ENCODE measurements at regions not wholly inside any gene's neighbourhood (a gene's known extent, or its start where the extent isn't known, plus 50 kb on each side); places are given as distances from the start of the nearest gene placed in this dataset.
"Not testable (repeated sequence)": the region's sequence is repeated elsewhere in the genome, so short reads cannot be mapped to it uniquely, and the experiment has no call there.

GRCh38 chr1:29555043-29555620 lies 318.8 kb downstream of the PTPRU start:
- Histone ChIP-seq H3K27ac (ENCODE audit: insufficient read depth, low read length, poor library complexity, severe bottlenecking) (no peak overlapping the region), H3K9me3 (ENCODE audit: control insufficient read depth, low read length) (no peaks in the 10 kb centered on the region), H3K4me3 (ENCODE audit: insufficient read depth, low read depth, low read length, poor library complexity, severe bottlenecking) (no peak overlapping the region), H3K27me3 (replicated peaks; ENCODE audit: control insufficient read depth, insufficient read depth, low read length, poor library complexity, severe bottlenecking) (no peaks in the 10 kb centered on the region), H3K36me3 (ENCODE audit: control insufficient read depth, insufficient read depth, low read length) (no peaks in the 10 kb centered on the region), H3K4me1 (ENCODE audit: control insufficient read depth, insufficient read depth, low read length, poor library complexity, severe bottlenecking) (no peaks in the 10 kb centered on the region)
- DNase-seq: no peak

GRCh38 chr1:29554208-29554778 lies 318.0 kb downstream of the PTPRU start:
- no peaks in the 10 kb centered on the region for H3K9me3 ChIP-seq (ENCODE audit: control insufficient read depth, low read length)
- no peak for DNase-seq
- no peaks in the 10 kb centered on the region for H3K27me3 ChIP-seq (replicated peaks; ENCODE audit: control insufficient read depth, insufficient read depth, low read length, poor library complexity, severe bottlenecking)

GRCh38 chr1:29551123-29551936 lies 315.0 kb downstream of the PTPRU start:
- no peaks in the 10 kb centered on the region for H3K36me3 ChIP-seq (ENCODE audit: control insufficient read depth, insufficient read depth, low read length)
- H3K4me3 ChIP-seq (ENCODE audit: insufficient read depth, low read depth, low read length, poor library complexity, severe bottlenecking): no peak overlapping the region
- H3K27ac ChIP-seq (ENCODE audit: insufficient read depth, low read length, poor library complexity, severe bottlenecking): no peak overlapping the region
- no peak for DNase-seq
- no peaks in the 10 kb centered on the region for H3K4me1 ChIP-seq (ENCODE audit: control insufficient read depth, insufficient read depth, low read length, poor library complexity, severe bottlenecking)
- no peaks in the 10 kb centered on the region for H3K9me3 ChIP-seq (ENCODE audit: control insufficient read depth, low read length)
- H3K27me3 ChIP-seq (replicated peaks; ENCODE audit: control insufficient read depth, insufficient read depth, low read length, poor library complexity, severe bottlenecking): no peaks in the 10 kb centered on the region

More at GRCh38 chr1:29554208-29554778, 318.0 kb downstream of the PTPRU start:
- no peak overlapping the region for H3K27ac ChIP-seq (ENCODE audit: insufficient read depth, low read length, poor library complexity, severe bottlenecking)
- H3K36me3 ChIP-seq (ENCODE audit: control insufficient read depth, insufficient read depth, low read length): no peaks in the 10 kb centered on the region
- no peak overlapping the region for H3K4me3 ChIP-seq (ENCODE audit: insufficient read depth, low read depth, low read length, poor library complexity, severe bottlenecking)
- no peaks in the 10 kb centered on the region for H3K4me1 ChIP-seq (ENCODE audit: control insufficient read depth, insufficient read depth, low read length, poor library complexity, severe bottlenecking)

- no peak for DNase-seq
- no peak overlapping the region for H3K4me3 ChIP-seq (ENCODE audit: insufficient read depth, low read depth, low read length, poor library complexity, severe bottlenecking)
- H3K9me3 ChIP-seq (ENCODE audit: control insufficient read depth, low read length): no peaks in the 10 kb centered on the region
- no peaks in the 10 kb centered on the region for H3K36me3 ChIP-seq (ENCODE audit: control insufficient read depth, insufficient read depth, low read length)
- no peaks in the 10 kb centered on the region for H3K27me3 ChIP-seq (replicated peaks; ENCODE audit: control insufficient read depth, insufficient read depth, low read length, poor library complexity, severe bottlenecking)
- H3K4me1 ChIP-seq (ENCODE audit: control insufficient read depth, insufficient read depth, low read length, poor library complexity, severe bottlenecking): no peaks in the 10 kb centered on the region
- no peak overlapping the region for H3K27ac ChIP-seq (ENCODE audit: insufficient read depth, low read length, poor library complexity, severe bottlenecking)
Observed at GRCh38 chr1:29550119-29550841, 314.0 kb downstream of the PTPRU start.

- DNase-seq; H3K4me3 ChIP-seq (ENCODE audit: insufficient read depth, low read depth, low read length, poor library complexity, severe bottlenecking); H3K27me3 ChIP-seq (replicated peaks; ENCODE audit: control insufficient read depth, insufficient read depth, low read length, poor library complexity, severe bottlenecking); H3K36me3 ChIP-seq (ENCODE audit: control insufficient read depth, insufficient read depth, low read length); H3K9me3 ChIP-seq (ENCODE audit: control insufficient read depth, low read length); H3K4me1 ChIP-seq (ENCODE audit: control insufficient read depth, insufficient read depth, low read length, poor library complexity, severe bottlenecking); H3K27ac ChIP-seq (ENCODE audit: insufficient read depth, low read length, poor library complexity, severe bottlenecking): not testable (repeated sequence)
Observed at GRCh38 chr1:29549728-29550118, 313.4 kb downstream of the PTPRU start.

- Histone ChIP-seq H3K27ac (ENCODE audit: insufficient read depth, low read length, poor library complexity, severe bottlenecking) (no peak overlapping the region), H3K4me3 (ENCODE audit: insufficient read depth, low read depth, low read length, poor library complexity, severe bottlenecking) (no peak overlapping the region), H3K4me1 (ENCODE audit: control insufficient read depth, insufficient read depth, low read length, poor library complexity, severe bottlenecking) (no peaks in the 10 kb centered on the region)
Observed at GRCh38 chr1:29549001-29549400, 312.7 kb downstream of the PTPRU start.

GRCh38 chr1:29548091-29548490 lies 311.8 kb downstream of the PTPRU start:
- Histone ChIP-seq H3K27me3 (replicated peaks; ENCODE audit: control insufficient read depth, insufficient read depth, low read length, poor library complexity, severe bottlenecking) (no peaks in the 10 kb centered on the region), H3K27ac (ENCODE audit: insufficient read depth, low read length, poor library complexity, severe bottlenecking) (no peak overlapping the region), H3K36me3 (ENCODE audit: control insufficient read depth, insufficient read depth, low read length) (no peaks in the 10 kb centered on the region), H3K4me3 (ENCODE audit: insufficient read depth, low read depth, low read length, poor library complexity, severe bottlenecking) (no peak overlapping the region), H3K4me1 (ENCODE audit: control insufficient read depth, insufficient read depth, low read length, poor library complexity, severe bottlenecking) (no peaks in the 10 kb centered on the region), H3K9me3 (ENCODE audit: control insufficient read depth, low read length) (no peaks in the 10 kb centered on the region)
- DNase-seq: no peak

More at GRCh38 chr1:29549001-29549400, 312.7 kb downstream of the PTPRU start:
- Histone ChIP-seq H3K27me3 (replicated peaks; ENCODE audit: control insufficient read depth, insufficient read depth, low read length, poor library complexity, severe bottlenecking) (no peaks in the 10 kb centered on the region), H3K36me3 (ENCODE audit: control insufficient read depth, insufficient read depth, low read length) (no peaks in the 10 kb centered on the region), H3K9me3 (ENCODE audit: control insufficient read depth, low read length) (no peaks in the 10 kb centered on the region)
- DNase-seq: no peak

GRCh38 chr1:29547300-29547699 lies 311.0 kb downstream of the PTPRU start:
- no peaks in the 10 kb centered on the region for H3K27me3 ChIP-seq (replicated peaks; ENCODE audit: control insufficient read depth, insufficient read depth, low read length, poor library complexity, severe bottlenecking)
- no peak for DNase-seq
- H3K4me3 ChIP-seq (ENCODE audit: insufficient read depth, low read depth, low read length, poor library complexity, severe bottlenecking): no peak overlapping the region
- no peaks in the 10 kb centered on the region for H3K9me3 ChIP-seq (ENCODE audit: control insufficient read depth, low read length)
- no peak overlapping the region for H3K27ac ChIP-seq (ENCODE audit: insufficient read depth, low read length, poor library complexity, severe bottlenecking)
- H3K36me3 ChIP-seq (ENCODE audit: control insufficient read depth, insufficient read depth, low read length): no peaks in the 10 kb centered on the region
- H3K4me1 ChIP-seq (ENCODE audit: control insufficient read depth, insufficient read depth, low read length, poor library complexity, severe bottlenecking): no peaks in the 10 kb centered on the region

- no peak overlapping the region for H3K4me3 ChIP-seq (ENCODE audit: insufficient read depth, low read depth, low read length, poor library complexity, severe bottlenecking)
- no peak overlapping the region for H3K27ac ChIP-seq (ENCODE audit: insufficient read depth, low read length, poor library complexity, severe bottlenecking)
- no peaks in the 10 kb centered on the region for H3K4me1 ChIP-seq (ENCODE audit: control insufficient read depth, insufficient read depth, low read length, poor library complexity, severe bottlenecking)
- H3K27me3 ChIP-seq (replicated peaks; ENCODE audit: control insufficient read depth, insufficient read depth, low read length, poor library complexity, severe bottlenecking): no peaks in the 10 kb centered on the region
- DNase-seq: no peak
- H3K9me3 ChIP-seq (ENCODE audit: control insufficient read depth, low read length): no peaks in the 10 kb centered on the region
- H3K36me3 ChIP-seq (ENCODE audit: control insufficient read depth, insufficient read depth, low read length): no peaks in the 10 kb centered on the region
Observed at GRCh38 chr1:29546496-29546895, 310.2 kb downstream of the PTPRU start.

GRCh38 chr1:29544406-29544805 lies 308.1 kb downstream of the PTPRU start:
- no peak overlapping the region for H3K4me3 ChIP-seq (ENCODE audit: insufficient read depth, low read depth, low read length, poor library complexity, severe bottlenecking)
- H3K9me3 ChIP-seq (ENCODE audit: control insufficient read depth, low read length): no peaks in the 10 kb centered on the region
- H3K4me1 ChIP-seq (ENCODE audit: control insufficient read depth, insufficient read depth, low read length, poor library complexity, severe bottlenecking): no peaks in the 10 kb centered on the region
- H3K27me3 ChIP-seq (replicated peaks; ENCODE audit: control insufficient read depth, insufficient read depth, low read length, poor library complexity, severe bottlenecking): no peaks in the 10 kb centered on the region
- no peak for DNase-seq
- H3K36me3 ChIP-seq (ENCODE audit: control insufficient read depth, insufficient read depth, low read length): no peaks in the 10 kb centered on the region
- H3K27ac ChIP-seq (ENCODE audit: insufficient read depth, low read length, poor library complexity, severe bottlenecking): no peak overlapping the region
